ENCODE measurements at regions not wholly inside any gene's neighbourhood (a gene's known extent, or its start where the extent isn't known, plus 50 kb on each side); places are given as distances from the start of the nearest gene placed in this dataset.

DNA sequence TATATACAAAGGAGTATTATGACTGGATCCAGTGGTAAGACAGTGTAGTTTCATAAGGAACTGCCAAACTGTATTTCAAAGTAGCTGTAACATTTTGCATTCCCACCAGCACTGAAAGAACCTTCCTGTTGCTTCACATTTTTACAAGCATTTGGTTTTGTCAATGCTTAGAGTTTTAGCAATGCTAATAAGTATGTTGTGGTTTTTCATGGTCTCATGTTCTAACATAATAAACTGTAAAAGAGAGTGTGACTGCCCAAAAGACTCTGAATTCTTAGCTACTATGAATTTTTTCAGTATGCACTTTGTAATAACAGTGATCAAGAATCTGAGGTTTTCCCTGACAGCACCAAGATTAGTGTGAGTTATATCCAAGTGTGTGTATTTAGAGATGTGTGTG, 604.2 kb downstream of the XIRP2 start:
- intact Hi-C loops (cut with DNase I), result no loop called here
- ATAC-seq (no peak), DNase-seq (no peak)

DNA sequence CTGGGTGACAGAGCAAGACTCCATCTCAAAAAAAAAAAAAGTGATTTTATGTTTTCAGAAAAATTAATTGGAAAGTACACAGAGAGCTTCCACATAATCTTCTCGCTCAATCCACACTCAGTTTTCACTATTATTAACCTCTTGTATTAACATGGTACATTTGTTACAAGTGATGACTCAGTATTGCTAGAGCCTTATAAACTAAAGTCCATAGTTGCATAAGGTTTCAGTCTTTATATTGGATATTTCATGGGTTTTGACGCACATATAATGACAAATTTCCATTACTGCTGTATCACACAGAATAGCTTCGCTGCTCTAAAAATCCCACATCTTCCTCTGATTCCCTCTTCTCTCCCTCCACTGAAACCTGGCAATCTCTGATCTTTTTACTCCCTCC, 603.5 kb downstream of the XIRP2 start:
- DNase-seq (no peak), ATAC-seq (no peak)
- intact Hi-C loops (cut with DNase I), result no loop called here

DNA sequence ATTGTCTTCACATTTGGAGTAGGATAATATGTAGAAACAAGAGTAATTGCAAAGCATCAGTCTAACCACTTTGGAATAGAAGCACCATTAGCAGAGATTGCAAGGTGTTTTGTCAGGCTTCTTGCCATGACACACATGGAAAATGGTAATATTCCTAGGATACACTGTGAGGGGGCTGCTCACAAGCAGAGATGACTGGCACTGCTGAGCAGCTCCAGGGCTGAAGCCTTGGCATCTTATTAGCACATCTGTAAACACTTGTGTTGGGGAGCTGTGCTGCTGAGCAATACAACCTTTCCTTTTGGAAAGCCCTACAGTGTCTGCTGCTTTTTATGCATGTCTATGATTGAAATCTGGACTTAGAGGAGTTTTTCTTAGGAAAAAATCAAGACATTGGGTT, 602.2 kb downstream of the XIRP2 start:
- no peak for ATAC-seq
- intact Hi-C loops (cut with DNase I), result no loop called here

DNA sequence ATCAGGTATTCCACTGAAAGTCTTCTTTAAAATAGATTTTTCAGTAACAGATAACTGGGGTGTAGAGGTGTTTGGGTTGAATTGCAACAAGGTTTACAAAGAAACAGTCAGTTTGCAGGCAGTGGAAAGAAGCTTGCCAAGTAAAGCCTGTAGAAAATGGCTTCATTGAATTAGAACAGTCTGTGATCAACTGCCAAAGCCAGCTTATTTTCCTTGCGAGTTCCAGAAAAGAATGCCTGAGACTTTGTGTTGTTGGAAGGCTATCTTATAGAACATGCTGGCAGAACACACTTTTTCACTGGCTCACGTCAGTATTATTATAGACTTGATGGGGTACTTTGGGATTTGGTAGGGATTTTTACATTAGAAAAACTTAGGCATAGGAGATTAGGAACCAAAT, 601.0 kb downstream of the XIRP2 start:
- ATAC-seq (no peak), DNase-seq (no peak)
- intact Hi-C loops (cut with DNase I), result no loop called here

More for the DNA sequence above, 602.2 kb downstream of the XIRP2 start:
- DNase-seq, result no peak

DNA sequence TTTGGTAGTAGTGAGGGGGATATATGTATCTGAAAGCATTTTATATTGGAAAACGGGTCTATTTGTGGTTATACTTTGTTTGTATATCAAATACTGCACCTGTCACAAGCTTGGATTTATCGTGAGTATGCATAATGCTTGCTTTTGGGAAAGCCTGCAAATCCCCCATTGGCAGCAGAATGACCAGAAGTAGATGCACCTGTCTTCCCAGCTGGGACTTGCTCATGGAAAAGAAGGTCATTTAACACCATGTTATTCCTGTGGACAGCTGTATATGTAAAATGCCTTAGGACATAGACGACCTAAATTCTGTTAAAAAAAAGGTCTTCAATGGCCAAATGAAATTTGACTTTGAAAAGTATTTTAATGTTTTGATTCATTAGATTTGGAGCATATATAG, 599.4 kb downstream of the XIRP2 start:
- DNase-seq (no peak), ATAC-seq (no peak)
- intact Hi-C loops (cut with DNase I), result no loop called here

DNA sequence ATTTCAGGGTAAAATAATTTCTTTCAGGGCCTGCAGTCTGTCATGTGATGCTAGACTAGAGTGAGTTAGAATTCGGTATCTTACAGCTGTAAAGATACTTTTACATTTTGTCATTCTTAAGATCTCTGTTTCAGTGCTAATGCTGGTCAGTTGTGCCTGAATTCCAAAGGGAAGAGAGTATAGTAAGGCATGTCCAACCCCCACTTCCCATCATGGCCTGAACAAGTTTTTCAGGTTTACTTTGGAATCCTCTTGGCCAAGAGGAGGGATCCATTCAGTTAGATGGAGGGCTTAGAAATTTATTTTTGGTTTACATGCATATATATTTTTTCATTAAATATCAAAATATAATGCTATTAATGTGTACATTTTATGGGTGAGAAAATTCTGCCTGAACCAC, 596.6 kb downstream of the XIRP2 start:
- DNase-seq (no peak), ATAC-seq (no peak)
- intact Hi-C loops (cut with DNase I), result no loop called here

DNA sequence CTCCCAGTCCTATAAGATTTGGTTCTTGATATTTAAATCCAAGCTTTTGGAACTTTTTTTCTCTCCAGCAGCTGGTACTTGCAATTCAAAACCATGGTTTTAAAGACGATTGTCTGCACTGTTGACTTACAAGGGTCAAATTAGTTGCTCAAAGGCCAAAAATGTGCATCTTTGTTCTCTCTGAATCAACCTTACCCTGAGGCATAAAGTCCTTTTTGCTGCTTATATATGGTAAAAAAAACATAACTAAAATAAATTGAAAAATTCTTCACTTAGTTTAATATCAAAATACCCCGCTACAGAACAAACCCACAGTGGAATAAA, 592.7 kb downstream of the XIRP2 start:
- no peak for ATAC-seq

DNA sequence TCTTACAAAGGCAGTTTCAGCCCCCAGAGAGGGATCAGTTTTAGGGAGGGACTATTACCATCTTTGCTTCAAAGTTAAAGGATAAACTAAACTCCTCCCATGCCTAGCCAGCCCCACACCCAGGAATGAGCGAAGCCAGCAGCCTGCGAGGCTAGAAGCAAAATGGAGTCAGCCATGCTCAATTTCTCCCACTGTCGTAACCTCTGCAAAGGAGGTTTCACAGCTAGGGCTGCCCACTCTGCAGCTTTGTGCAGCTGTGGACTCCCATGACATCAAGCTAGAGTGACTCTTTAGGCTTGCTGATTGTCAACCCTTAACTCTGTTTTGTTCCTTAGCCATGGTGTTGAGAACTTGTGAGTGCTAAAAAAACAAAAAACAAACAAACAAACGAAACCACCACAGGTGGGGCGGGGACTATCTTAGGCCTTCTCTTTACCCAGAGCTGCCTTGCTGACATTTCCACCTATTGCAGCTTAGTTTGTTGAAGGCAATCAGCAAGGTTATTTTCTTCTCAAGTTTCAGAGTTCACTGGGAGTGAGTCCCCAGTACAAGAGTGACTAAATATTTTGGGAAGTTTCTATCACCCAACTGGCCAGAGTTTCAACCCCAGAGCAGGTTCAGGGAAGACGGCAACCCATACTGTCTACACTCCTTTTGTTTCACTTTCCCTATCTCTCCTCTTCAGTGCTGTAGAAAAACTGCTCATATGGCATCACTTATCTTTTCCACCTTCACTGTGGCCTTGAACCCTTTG, 592.1 kb downstream of the XIRP2 start:
- DNase-seq, result no peak
- intact Hi-C loops (cut with DNase I), result no loop called here

More for the DNA sequence above, 592.7 kb downstream of the XIRP2 start:
- intact Hi-C loops (cut with DNase I), result no loop called here
- no peak for DNase-seq

DNA sequence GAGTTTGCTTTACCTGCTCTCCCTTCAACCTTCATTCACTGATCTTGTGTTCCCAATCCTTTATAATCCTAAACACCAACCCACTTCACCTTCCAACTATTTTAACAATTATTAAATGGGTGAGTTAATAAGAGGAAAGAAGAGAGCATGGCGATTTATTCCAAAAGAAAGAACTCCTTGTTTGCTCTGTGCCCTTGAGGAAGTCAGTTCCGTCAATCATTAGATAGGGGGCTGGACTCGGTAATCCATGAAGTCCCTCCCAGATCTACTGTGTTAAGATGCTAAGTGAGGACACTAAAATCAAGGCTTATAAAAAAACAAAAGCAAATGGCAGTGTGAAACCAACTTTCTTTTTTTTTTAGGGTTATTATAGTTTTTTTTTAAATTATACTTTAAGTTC, 589.9 kb downstream of the XIRP2 start:
- DNase-seq (no peak), ATAC-seq (no peak)
- intact Hi-C loops (cut with DNase I), result no loop called here

More for the DNA sequence above, 592.1 kb downstream of the XIRP2 start:
- no peak for ATAC-seq

DNA sequence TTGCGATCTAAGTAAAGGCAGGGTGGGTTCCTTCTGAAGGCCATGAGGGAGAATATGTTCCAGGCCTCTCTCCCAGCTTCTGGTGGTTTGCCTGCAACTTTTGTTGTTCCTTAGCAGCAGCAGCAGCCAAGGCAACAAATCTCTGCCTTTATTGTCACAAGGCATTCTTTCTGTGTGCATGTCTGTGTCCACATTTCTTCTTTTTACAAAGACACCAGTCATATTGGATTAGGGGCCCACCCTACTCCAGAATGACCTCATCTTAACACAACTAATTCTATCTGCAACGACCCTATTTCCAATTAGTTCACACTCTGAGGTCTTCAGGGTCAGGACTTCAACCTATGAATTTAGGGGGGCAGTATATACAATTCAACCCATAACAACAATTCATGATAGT, 587.5 kb downstream of the XIRP2 start:
- intact Hi-C loops (cut with DNase I), result no loop called here
- DNase-seq, result no peak
- no peak for ATAC-seq

DNA sequence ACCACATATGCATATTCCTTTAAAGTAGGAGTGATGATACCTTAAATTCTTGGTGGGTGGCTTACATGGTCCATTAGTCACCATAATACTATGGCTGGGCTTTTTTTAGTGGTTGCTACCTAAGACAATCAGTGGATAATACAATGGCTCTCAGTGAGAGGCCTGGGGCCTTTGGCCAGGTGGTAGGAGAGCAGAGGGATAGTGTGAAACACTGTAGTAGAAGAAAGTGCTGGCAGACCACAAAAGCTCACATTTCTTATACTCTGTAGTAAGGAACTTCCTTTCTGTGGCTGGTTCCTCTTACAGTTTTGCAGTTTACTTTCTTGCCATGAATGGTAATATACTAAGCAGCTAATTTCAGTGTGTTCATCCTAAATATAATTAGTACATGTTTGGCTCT, 583.5 kb downstream of the XIRP2 start:
- intact Hi-C loops (cut with DNase I), result no loop called here
- DNase-seq, result no peak
- ATAC-seq, result no peak

DNA sequence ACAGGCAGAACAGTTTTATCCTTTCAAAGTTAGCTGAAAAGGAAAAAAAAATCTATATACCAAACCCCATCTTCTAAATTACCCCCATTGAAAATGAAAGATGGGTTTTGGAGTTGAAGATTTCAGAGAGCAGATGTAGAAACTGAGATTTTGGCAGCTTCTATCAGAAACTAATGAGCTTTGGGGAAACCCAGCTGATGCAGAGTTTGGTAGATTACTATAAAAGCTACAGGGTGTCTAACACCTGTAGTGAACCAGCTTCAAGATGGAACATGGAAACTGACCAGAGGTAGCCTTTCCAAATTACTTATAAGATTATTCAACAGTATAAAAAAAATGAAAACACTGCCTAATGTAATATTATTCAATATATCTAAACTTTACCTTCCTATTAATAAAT, 583.1 kb downstream of the XIRP2 start:
- DNase-seq (no peak), ATAC-seq (no peak)
- intact Hi-C loops (cut with DNase I), result no loop called here

DNA sequence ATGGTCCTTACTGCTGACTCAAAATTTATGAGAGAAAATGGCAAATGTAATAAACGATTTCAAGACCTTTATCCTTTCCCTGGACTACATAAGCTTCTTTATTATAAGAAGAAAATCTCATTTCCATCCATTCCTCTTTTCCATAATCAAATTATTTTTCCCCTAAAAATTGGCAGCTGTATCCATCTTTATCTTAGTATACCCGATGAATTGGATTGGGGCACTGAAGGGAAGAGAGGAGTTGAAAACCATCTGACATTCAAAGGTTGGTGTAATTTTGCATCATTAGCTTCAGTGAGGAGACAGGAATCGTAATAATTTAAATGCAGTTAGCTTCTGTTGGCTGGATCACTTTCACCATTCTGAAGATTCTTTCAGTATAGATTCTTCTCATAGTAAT, 574.1 kb downstream of the XIRP2 start:
- ATAC-seq, result no peak
- no peak for DNase-seq
- intact Hi-C loops (cut with DNase I), result no loop called here

DNA sequence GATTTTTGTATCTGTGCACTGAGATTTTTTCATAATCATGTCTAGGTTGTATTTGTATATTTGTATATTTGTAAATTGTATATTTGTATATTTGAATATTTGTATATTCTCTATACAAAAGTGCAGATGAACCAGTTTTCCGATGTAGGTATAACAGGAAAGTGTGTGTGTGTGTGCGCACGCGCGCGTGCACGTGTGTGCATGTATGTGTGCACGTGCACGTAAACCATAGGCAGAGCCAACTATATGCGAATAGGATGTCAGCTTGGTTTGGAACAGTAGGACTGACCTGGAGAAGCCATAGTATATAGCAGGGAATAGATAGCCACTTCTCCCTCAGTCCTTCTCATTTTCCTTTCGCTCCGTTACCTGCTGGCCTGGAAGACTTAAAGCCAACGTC, 565.8 kb downstream of the XIRP2 start:
- intact Hi-C loops (cut with DNase I), result no loop called here
- DNase-seq (no peak), ATAC-seq (no peak)

DNA sequence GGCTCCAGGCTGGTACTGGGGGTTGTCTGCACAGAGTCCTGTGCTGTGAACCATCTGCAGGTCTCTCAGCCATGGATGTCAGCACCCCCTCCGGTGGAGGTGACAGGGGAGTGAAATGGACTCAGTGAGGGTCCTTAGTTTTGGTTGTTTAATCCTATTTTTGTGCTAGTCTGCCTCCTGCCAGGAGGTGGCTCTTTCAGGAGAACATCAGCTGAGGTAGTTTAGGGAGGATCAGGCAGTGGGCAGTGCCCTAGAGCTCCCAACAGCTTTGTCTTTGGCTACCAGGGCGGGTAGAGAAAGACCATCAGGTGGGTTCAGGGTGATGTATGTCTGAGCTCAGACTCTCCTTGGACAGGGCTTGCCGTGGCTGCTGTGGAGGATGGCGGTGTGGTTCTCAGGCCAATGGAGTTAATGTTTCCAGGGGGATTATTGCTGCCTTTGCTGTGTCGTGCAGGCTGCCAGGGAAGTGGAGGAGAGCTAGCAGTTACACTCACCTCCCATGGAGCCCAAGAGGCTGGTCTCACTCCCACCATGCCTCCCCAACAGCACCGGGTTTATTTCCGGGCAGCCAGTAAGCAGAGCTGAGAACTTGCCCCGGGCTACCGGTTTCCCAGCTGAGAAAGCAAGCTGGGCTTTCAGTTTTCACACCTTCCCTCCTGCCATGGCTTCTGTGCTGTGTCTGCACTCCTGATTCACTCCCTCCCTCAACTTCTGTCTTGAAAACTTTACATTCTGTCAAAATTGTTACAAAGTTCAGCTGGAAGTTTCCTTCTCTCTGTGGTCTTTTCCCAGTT, 563.4 kb downstream of the XIRP2 start:
- ATAC-seq (no peak), DNase-seq (no peak)
- intact Hi-C loops (cut with DNase I), result no loop called here

DNA sequence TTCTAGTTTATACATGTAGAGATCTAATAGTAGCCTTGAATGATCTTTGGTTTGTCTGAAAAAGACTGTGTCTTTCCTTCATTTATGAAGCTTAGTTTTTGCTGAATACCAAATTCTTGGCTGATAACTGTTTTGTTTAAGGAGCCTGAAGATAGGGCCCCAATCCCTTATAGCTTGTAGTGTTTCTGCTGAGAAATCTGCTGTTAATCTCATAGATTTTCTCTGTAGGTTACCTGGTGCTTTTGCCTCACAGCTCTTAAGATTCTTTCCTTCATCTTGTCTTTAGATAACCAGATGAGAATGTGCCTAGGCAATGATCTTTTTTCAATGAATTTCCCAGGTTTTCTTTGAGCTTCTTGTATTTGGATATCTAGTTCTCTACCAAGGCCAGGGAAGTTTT, 562.1 kb downstream of the XIRP2 start:
- intact Hi-C loops (cut with DNase I), result no loop called here
- ATAC-seq (no peak), DNase-seq (no peak)

DNA sequence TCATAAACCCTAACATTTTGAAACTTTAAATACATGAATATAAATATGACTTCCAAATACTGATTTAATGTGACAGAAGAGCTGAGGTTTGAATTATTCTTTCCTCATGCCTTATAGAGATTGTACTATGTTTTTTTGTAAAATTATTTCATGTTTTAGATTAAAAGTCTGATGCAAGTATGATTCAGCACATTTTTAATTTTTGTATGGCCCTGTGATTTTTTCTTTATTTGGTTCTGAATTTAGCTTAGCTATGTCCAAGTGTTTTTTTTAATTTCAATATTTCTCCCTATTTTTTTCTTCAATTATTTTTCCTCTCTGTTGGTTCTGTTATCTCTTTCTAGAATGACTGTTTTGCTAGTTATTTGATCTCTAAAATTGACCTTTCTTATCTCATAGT, 552.1 kb downstream of the XIRP2 start:
- DNase-seq (no peak), ATAC-seq (no peak)
- intact Hi-C loops (cut with DNase I), result no loop called here

DNA sequence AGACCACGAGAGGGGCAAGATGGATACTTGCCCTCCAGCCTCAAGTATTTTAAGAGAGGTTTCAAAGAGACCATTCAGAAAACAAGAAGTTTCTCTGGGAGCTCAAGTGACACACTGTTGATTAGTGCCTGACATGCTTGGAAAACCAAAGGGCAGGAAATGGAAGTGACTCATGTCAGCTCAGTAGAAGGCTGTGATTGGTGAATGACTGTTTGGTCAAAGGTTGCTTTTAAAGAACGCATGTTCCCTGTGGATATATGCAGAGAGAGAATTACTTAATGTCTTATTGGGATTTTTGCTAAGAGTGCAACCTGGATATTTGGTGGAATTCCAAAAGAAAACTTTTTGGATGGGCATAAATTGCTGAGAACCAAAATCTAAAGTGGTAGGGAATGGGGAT, 549.9 kb downstream of the XIRP2 start:
- ATAC-seq, result no peak
- intact Hi-C loops (cut with DNase I), result no loop called here

DNA sequence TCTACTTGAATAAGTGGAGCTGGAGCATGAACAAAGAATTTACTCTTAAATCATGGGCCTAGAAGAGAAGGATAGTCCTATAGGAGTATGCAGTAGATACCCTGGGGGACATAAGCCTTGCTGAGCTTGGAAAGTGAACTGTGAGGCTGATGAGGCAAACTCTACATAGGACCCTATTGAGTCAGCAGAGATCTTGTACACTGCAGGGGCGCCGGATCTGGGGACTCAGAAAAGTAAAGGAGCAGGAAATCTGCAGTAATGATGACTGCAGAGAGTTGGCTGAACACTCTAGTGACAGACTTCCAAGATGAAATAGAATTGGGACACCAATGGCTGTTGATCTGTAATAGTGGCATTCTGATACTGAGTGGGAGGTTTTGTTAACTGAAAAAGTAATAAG, 543.7 kb downstream of the XIRP2 start:
- ATAC-seq (no peak), DNase-seq (no peak)
- intact Hi-C loops (cut with DNase I), result no loop called here

More for the DNA sequence above, 549.9 kb downstream of the XIRP2 start:
- no peak for DNase-seq

DNA sequence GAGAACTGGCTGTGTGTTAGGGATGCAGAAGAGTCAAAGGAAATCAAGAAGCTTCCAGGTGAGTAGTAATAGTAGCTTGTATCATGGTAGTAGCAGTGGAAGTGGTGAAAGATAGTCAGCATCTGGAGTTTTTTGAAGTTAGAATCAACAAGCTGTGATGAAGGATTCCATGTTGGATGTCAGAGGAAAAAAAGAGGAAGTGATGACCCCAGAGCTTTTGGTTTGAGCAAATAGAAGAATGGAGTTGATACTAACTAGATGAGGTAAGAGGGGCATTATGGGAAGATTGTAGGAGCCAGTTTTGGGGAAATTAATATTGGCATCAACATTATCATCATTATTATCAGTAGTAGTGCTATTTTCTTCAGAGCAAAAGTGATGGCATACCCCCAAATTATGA, 542.2 kb downstream of the XIRP2 start:
- DNase-seq (no peak), ATAC-seq (no peak)
- intact Hi-C loops (cut with DNase I), result no loop called here

All from left cardiac atrium (tissue), 4 donors.